Small intestine (tissue), 7 donors: ENCODE measurements at regions not wholly inside any gene's neighbourhood (a gene's known extent, or its start where the extent isn't known, plus 50 kb on each side); places are given as distances from the start of the nearest gene placed in this dataset.

Source experiments
- DNase-seq, 2 donors: peaks; one replicate each; pipeline versions ENCODE4 v3.0.0 to v3.0.0-alpha.2; 2013
- FAIRE-seq: peaks from 2 replicates; lab custom pipeline; 2012; peaks lifted over from hg19 to GRCh38; lab: Jason Lieb, UNC
- H3K27ac ChIP-seq, 3 donors: one replicate each; pipeline ENCODE4 v1.5.1; 2013; ENCODE audit warnings: low read length in 2 of 3, mild to moderate bottlenecking in 2 of 3, control low read depth in 1 of 3, inconsistent platforms in 1 of 3, low read depth in 1 of 3, moderate library complexity in 1 of 3
- H3K27me3 ChIP-seq, 3 donors: one replicate each; pipeline ENCODE4 v1.6.1; 2013; ENCODE audit warnings: low read length in 3 of 3, inconsistent platforms in 1 of 3; ENCODE audit not compliant: control insufficient read depth in 3 of 3, insufficient read depth in 3 of 3
- H3K36me3 ChIP-seq, 3 donors: one replicate each; pipeline ENCODE4 v1.6.1; 2013; ENCODE audit warnings: low read length in 3 of 3, inconsistent platforms in 1 of 3, low read depth in 1 of 3, mild to moderate bottlenecking in 1 of 3, moderate library complexity in 1 of 3; ENCODE audit not compliant: control insufficient read depth in 3 of 3, insufficient read depth in 2 of 3
- H3K4me1 ChIP-seq, 3 donors: one replicate each; pipeline ENCODE4 v1.6.1; 2013; ENCODE audit warnings: low read length in 2 of 3, inconsistent platforms in 1 of 3, low read depth in 1 of 3, mild to moderate bottlenecking in 1 of 3, moderate library complexity in 1 of 3; ENCODE audit not compliant: control insufficient read depth in 3 of 3, insufficient read depth in 2 of 3
- H3K4me3 ChIP-seq, 3 donors: one replicate each; pipeline ENCODE4 v1.5.1; 2013; ENCODE audit warnings: low read length in 3 of 3, control low read depth in 1 of 3, inconsistent platforms in 1 of 3, low read depth in 1 of 3, mild to moderate bottlenecking in 1 of 3, moderate library complexity in 1 of 3
- H3K9me3 ChIP-seq, 2 donors: one replicate each; pipeline ENCODE4 v1.6.1; 2013; ENCODE audit warnings: low read depth in 1 of 2, low read length in 1 of 2; ENCODE audit not compliant: control insufficient read depth in 2 of 2, insufficient read depth in 1 of 2
- WGBS, 3 donors: extraction: QIAGEN DNeasy Blood & Tissue Kit; methylation state at CpG; one replicate each; pipeline ENCODE4 v1.1.7; 2013; 5-methylcytosine and 5-hydroxymethylcytosine counted together
- donor health status: healthy with polysubstance abuse.
- donor health status: control.
- donor health status: control.
- donor health status: Bipolar disorder and iron deficiency.
- donor health status: healthy.

- Histone ChIP-seq H3K27ac (no peak overlapping the region), H3K36me3 (no peaks in the 10 kb centered on the region), H3K4me1 (peaks cover 0 to 2% (median 0%) of the 10 kb centered on the region in 3 donors), H3K27me3 (no peaks in the 10 kb centered on the region), H3K4me3 (no peak overlapping the region), H3K9me3 (no peaks in the 10 kb centered on the region)
- DNase-seq (peak in 1 of 2 donors; percentile 52), FAIRE-seq (no peak)
- 11 to 53% (median 19%) methylated on average over 2 of the region's 2 CpGs for WGBS, 3 donors
Measured at GRCh38 chr20:11375966-11376365, 541.7 kb upstream of the BTBD3 start.

- Histone ChIP-seq H3K9me3 (no peaks in the 10 kb centered on the region), H3K4me1 (peaks cover 0 to 2% (median 0%) of the 10 kb centered on the region in 3 donors), H3K36me3 (no peaks in the 10 kb centered on the region), H3K4me3 (no peak overlapping the region), H3K27me3 (no peaks in the 10 kb centered on the region), H3K27ac (no peak overlapping the region)
- FAIRE-seq: no peak
- no peak for DNase-seq
Measured at GRCh38 chr20:11376420-11376819, 541.3 kb upstream of the BTBD3 start.

- H3K4me1 ChIP-seq: peaks cover 0 to 2% (median 0%) of the 10 kb centered on the region in 3 donors
- FAIRE-seq: no peak
- DNase-seq: no peak
- H3K36me3 ChIP-seq: no peaks in the 10 kb centered on the region
- 75 to 91% (median 82%) methylated on average over 2 of the region's 2 CpGs for WGBS, 3 donors
- no peaks in the 10 kb centered on the region for H3K27me3 ChIP-seq
- H3K9me3 ChIP-seq: no peaks in the 10 kb centered on the region
- H3K27ac ChIP-seq: no peak overlapping the region
- H3K4me3 ChIP-seq: no peak overlapping the region
Measured at GRCh38 chr20:11376998-11377397, 540.7 kb upstream of the BTBD3 start.

GRCh38 chr20:11377761-11378160, 539.9 kb upstream of the BTBD3 start:
- Histone ChIP-seq H3K36me3 (no peaks in the 10 kb centered on the region), H3K4me3 (no peak overlapping the region), H3K27me3 (no peaks in the 10 kb centered on the region), H3K27ac (no peak overlapping the region), H3K4me1 (peaks cover 0 to 2% (median 0%) of the 10 kb centered on the region in 3 donors), H3K9me3 (no peaks in the 10 kb centered on the region)
- WGBS, 3 donors: 84 to 92% (median 85%) methylated on average over 2 of the region's 2 CpGs
- DNase-seq (no peak), FAIRE-seq (no peak)

- Histone ChIP-seq H3K27ac (no peak overlapping the region), H3K9me3 (no peaks in the 10 kb centered on the region), H3K4me3 (no peak overlapping the region), H3K36me3 (no peaks in the 10 kb centered on the region), H3K27me3 (no peaks in the 10 kb centered on the region), H3K4me1 (peaks cover 0 to 2% (median 0%) of the 10 kb centered on the region in 3 donors)
- DNase-seq: no peak
- 93 to 100% (median 95%) methylated on average over 1 of the region's 1 CpG for WGBS, 3 donors
- FAIRE-seq: no peak
Measured at GRCh38 chr20:11378252-11378651, 539.4 kb upstream of the BTBD3 start.

- DNase-seq: peak in 1 of 2 donors; percentile 49
- no peaks in the 10 kb centered on the region for H3K36me3 ChIP-seq
- no peak for FAIRE-seq
- no peak overlapping the region for H3K4me3 ChIP-seq
- H3K27me3 ChIP-seq: no peaks in the 10 kb centered on the region
- H3K9me3 ChIP-seq: no peaks in the 10 kb centered on the region
- 58 to 64% (median 63%) methylated on average over 16 of the region's 16 CpGs for WGBS, 3 donors
- peaks cover 0 to 2% (median 0%) of the 10 kb centered on the region in 3 donors for H3K4me1 ChIP-seq
- no peak overlapping the region for H3K27ac ChIP-seq
Measured at GRCh38 chr20:11379257-11380011, 538.3 kb upstream of the BTBD3 start.

- Histone ChIP-seq H3K36me3 (no peaks in the 10 kb centered on the region), H3K27me3 (no peaks in the 10 kb centered on the region), H3K4me1 (peaks cover 0 to 2% (median 0%) of the 10 kb centered on the region in 3 donors), H3K27ac (no peak overlapping the region), H3K9me3 (no peaks in the 10 kb centered on the region), H3K4me3 (no peak overlapping the region)
- no peak for DNase-seq
- no peak for FAIRE-seq
- 47 to 63% (median 59%) methylated on average over 1 of the region's 1 CpG for WGBS, 3 donors
Measured at GRCh38 chr20:11380283-11380682, 537.4 kb upstream of the BTBD3 start.

GRCh38 chr20:11387189-11387754, 530.4 kb upstream of the BTBD3 start:
- WGBS, 3 donors: 62 to 82% (median 74%) methylated on average over 2 of the region's 2 CpGs
- FAIRE-seq (no peak), DNase-seq (no peak)
- no peaks in the 10 kb centered on the region for H3K9me3 ChIP-seq
- no peak overlapping the region for H3K27ac ChIP-seq
- H3K4me3 ChIP-seq: no peak overlapping the region
- H3K4me1 ChIP-seq: no peaks in the 10 kb centered on the region
- no peaks in the 10 kb centered on the region for H3K27me3 ChIP-seq
- no peaks in the 10 kb centered on the region for H3K36me3 ChIP-seq
